ENCODE measurements at regions not wholly inside any gene's neighbourhood (a gene's known extent, or its start where the extent isn't known, plus 50 kb on each side); places are given as distances from the start of the nearest gene placed in this dataset.
"Not testable (repeated sequence)": the region's sequence is repeated elsewhere in the genome, so short reads cannot be mapped to it uniquely, and the experiment has no call there.

DNA sequence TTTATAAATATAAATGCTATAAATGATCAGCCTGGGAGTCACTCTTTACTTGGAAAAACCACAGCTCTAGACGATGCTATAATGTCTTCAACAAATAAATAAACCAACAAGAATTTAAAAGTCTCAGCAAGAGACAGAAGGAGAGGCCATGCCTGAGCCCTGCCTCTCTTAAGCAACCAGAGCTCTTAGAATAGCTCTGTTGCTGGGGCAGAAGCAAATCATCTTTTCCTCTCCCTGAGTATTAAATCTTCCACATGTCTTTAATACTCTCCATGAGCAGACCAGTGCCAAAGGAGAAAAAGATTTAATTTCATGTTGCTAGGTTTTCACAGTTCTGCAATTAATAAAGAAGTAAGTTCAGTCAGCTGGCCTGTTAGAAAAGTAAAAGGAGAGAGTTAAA lies 408.0 kb upstream of the SLC30A5 start:
- Histone ChIP-seq H3K27me3 (no peaks in the 10 kb centered on the region), H3K27ac (no peak overlapping the region), H3K9me3 (ENCODE audit: low read depth) (no peaks in the 10 kb centered on the region), H3K4me1 (ENCODE audit: low read depth) (peaks cover 14% of the 10 kb centered on the region), H3K4me3 (no peak overlapping the region), H3K36me3 (no peaks in the 10 kb centered on the region)
- no peak for DNase-seq (ENCODE audit: low read depth in 1 of 2, low spot score in 1 of 2)
- TF ChIP-seq, protein P1, sequence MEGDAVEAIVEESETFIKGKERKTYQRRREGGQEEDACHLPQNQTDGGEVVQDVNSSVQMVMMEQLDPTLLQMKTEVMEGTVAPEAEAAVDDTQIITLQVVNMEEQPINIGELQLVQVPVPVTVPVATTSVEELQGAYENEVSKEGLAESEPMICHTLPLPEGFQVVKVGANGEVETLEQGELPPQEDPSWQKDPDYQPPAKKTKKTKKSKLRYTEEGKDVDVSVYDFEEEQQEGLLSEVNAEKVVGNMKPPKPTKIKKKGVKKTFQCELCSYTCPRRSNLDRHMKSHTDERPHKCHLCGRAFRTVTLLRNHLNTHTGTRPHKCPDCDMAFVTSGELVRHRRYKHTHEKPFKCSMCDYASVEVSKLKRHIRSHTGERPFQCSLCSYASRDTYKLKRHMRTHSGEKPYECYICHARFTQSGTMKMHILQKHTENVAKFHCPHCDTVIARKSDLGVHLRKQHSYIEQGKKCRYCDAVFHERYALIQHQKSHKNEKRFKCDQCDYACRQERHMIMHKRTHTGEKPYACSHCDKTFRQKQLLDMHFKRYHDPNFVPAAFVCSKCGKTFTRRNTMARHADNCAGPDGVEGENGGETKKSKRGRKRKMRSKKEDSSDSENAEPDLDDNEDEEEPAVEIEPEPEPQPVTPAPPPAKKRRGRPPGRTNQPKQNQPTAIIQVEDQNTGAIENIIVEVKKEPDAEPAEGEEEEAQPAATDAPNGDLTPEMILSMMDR (IDR thresholded peaks at IDR 0.05; ENCODE audit: low read depth, low read length), result no peak

DNA sequence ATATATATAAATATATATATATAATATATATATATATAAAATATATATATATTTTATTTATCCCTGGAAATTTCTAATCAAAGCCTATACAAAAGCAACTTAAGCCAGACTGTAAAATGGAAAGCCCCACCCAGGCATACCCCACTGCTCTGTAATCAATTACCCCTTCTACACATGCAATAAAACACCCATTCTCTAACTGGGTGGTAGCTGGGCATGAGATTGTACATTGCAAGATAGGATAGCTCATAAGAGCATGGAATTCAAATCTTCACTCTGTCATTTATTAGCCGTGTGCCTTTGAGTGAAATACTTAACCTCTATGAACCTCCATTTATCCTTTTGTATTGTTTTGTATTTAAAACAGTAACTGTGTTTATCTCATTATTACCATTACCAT lies 405.3 kb upstream of the SLC30A5 start:
- TF ChIP-seq, protein P1 (IDR thresholded peaks at IDR 0.05; ENCODE audit: low read depth, low read length), result no peak
- DNase-seq (ENCODE audit: low read depth in 1 of 2, low spot score in 1 of 2), result no peak
- Histone ChIP-seq H3K27ac (no peak overlapping the region), H3K4me3 (no peak overlapping the region), H3K36me3 (no peaks in the 10 kb centered on the region), H3K9me3 (ENCODE audit: low read depth) (no peaks in the 10 kb centered on the region), H3K27me3 (no peaks in the 10 kb centered on the region), H3K4me1 (ENCODE audit: low read depth) (peaks cover 1% of the 10 kb centered on the region)

DNA sequence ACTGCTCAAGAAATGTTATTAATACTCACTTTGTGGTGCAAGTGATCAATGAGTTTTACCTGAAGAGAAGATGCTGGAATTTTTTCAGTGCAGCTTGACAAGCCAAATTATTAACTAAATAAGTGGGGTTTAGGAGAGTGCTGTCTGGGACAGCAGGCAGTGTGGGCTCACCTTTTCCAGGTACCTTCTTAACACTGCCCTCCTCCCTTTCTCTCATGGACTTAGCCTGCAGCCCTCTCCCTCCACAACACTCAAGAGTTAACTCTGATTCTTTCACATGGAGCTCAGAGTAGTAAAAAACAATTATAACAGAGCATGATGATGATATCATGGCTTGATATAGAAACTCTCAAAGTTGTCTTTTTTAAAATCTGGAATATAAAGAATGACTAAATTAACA lies 404.8 kb upstream of the SLC30A5 start:
- Histone ChIP-seq H3K9me3 (ENCODE audit: low read depth) (no peaks in the 10 kb centered on the region), H3K27ac (no peak overlapping the region), H3K4me1 (ENCODE audit: low read depth) (no peaks in the 10 kb centered on the region), H3K27me3 (no peaks in the 10 kb centered on the region), H3K4me3 (no peak overlapping the region), H3K36me3 (no peaks in the 10 kb centered on the region)
- no peak for DNase-seq (ENCODE audit: low read depth in 1 of 2, low spot score in 1 of 2)
- TF ChIP-seq, protein P1 (IDR thresholded peaks at IDR 0.05; ENCODE audit: low read depth, low read length), result no peak

DNA sequence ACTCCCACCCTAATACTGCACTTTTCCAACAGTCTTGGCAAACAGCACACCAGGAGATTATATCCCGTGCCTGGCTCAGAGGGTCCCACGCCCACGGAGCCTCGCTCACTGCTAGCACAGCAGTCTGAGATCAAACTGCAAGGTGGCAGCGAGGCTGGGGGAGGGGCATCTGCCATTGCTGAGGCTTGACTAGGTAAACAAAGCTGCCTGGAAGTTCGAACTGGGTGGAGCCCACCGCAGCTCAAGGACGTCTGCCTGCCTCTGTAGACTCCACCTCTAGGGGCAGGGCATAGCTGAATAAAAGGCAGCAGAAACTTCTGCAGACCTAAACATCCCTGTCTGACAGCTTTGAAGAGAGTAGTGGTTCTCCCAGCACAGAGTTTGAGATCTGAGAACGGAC lies 401.9 kb upstream of the SLC30A5 start:
- not testable (repeated sequence) for H3K9me3 ChIP-seq (ENCODE audit: low read depth); H3K27ac ChIP-seq; H3K4me1 ChIP-seq (ENCODE audit: low read depth); H3K36me3 ChIP-seq; DNase-seq (ENCODE audit: low read depth in 1 of 2, low spot score in 1 of 2); H3K27me3 ChIP-seq; H3K4me3 ChIP-seq

DNA sequence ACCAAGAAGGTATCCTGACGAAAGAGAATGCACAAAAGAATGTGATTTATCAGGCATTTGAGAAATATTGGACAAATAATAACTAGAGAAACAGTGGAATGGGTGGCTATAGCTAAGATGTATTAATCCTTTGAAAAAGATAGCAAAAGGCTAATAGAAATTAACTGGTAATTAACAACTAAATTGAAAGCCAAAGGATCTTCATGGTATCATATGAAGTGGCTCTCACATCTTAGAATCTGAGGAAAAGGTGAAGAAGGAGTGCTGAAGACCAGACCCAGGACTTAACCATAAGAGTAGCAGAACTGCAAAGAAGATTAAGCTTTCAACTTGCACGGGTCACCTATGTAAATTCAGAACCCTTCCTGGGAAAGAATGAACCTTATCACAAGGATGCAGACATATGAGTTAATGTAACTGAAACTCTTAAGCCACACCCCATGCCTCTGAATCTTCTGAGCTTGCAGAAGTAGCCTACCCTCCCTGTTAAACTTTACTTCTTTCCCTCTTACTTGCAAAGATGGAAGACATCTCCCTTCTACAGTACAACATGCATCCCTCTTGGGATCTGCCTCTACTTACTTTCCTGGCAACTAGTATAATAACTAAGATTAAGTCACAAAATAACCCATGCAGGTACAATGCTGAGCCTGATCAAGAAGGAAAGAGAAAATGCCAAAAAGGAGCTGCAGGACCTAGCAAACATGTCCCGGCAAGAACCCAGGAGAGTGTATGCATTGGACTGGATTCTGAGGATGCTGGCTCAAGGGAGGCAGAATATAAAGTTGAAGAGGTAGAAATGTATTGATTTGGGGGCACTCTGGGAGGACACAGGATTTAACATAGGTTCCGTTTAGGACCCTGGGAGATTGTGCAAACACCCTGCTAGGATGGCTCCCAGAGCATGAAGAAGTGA lies 395.5 kb upstream of the SLC30A5 start:
- Histone ChIP-seq H3K4me1 (ENCODE audit: low read depth) (no peaks in the 10 kb centered on the region), H3K9me3 (ENCODE audit: low read depth) (no peaks in the 10 kb centered on the region), H3K27ac (no peak overlapping the region), H3K27me3 (no peaks in the 10 kb centered on the region), H3K36me3 (no peaks in the 10 kb centered on the region), H3K4me3 (no peak overlapping the region)
- TF ChIP-seq, protein P1 (IDR thresholded peaks at IDR 0.05; ENCODE audit: low read depth, low read length), result no peak
- DNase-seq (ENCODE audit: low read depth in 1 of 2, low spot score in 1 of 2), result no peak

DNA sequence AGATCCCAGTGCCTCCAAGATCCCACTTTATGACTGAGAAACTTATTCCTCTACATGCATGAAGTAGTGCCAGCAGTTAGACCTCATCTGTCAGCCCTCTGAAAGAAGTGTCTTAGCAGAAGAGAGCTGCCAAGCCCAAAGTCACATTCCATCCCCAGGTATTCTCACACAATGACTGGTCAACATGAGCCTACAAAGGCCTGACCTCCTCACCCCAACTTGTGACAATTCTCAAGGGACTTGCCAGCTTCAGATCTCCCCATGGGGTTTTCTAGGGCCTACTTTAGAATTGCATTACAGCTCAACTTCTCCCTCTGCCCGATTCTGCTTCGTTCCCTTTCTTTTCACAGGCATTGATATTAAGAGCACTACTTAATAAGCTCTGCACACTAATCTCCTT lies 393.8 kb upstream of the SLC30A5 start:
- Histone ChIP-seq H3K4me1 (ENCODE audit: low read depth) (no peaks in the 10 kb centered on the region), H3K27ac (no peak overlapping the region), H3K27me3 (no peaks in the 10 kb centered on the region), H3K4me3 (no peak overlapping the region), H3K9me3 (ENCODE audit: low read depth) (no peaks in the 10 kb centered on the region), H3K36me3 (no peaks in the 10 kb centered on the region)
- TF ChIP-seq, protein P1 (IDR thresholded peaks at IDR 0.05; ENCODE audit: low read depth, low read length), result no peak
- DNase-seq (ENCODE audit: low read depth in 1 of 2, low spot score in 1 of 2), result no peak

All from cardiac muscle cell (in vitro differentiated cells and primary cell).